ENCODE measurements at regions not wholly inside any gene's neighbourhood (a gene's known extent, or its start where the extent isn't known, plus 50 kb on each side); places are given as distances from the start of the nearest gene placed in this dataset.

DNA sequence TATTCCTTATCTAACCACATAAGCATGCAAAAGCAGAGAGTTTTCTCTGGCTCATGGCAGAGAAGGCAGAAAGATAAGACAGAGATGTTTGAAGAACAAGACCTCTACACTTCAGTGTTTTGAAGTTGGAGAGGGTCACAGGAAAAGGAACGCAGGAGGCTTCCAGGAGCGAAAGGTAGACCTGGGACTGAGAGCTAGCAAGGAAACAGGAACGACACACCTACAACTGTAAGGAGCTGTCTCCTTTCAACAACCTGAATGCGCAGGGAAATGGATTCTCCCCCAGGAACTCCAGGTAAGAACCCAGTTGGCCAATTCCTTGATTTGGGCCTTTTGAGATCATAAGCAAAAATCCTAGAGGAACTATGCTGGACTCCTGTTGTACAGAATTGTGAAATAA lies 746.6 kb upstream of the DDX18 start:
- no peak for TF ChIP-seq CTCF (IDR thresholded peaks at IDR 0.05; ENCODE audit: insufficient read depth, low read length, poor library complexity, severe bottlenecking)
- no peak for TF ChIP-seq EZH2phosphoT487 (conservative IDR thresholded peaks at IDR 0.05; ENCODE audit: low read length)
